Posterior vena cava (tissue), 2 donors: ENCODE measurements at regions not wholly inside any gene's neighbourhood (a gene's known extent, or its start where the extent isn't known, plus 50 kb on each side); places are given as distances from the start of the nearest gene placed in this dataset.
A peak's percentile ranks its signal among the peaks of the same experiment; 100 is the strongest.

Experiments
- DNase-seq: peaks from one replicate; pipeline ENCODE4 v3.0.0-alpha.2; 2020; ENCODE audit warnings: low spot score
- intact Hi-C, 2 donors: fragments of 100-400 bp; cut with DNase I; formaldehyde crosslinking; loops; one replicate each; pipeline versions ENCODE4 v1.14.1 to v1.14.2; 2022 to 2023
- donor health status: DM: yes; HTN: yes; CAD: no.
- donor health status: DM: yes; HTN: yes; CAD: no.

- intact Hi-C loops = no loop called here
- DNase-seq = no peak
Measured at GRCh38 chrX:57848857-57849256, 61.4 kb downstream of the ZXDA start.

- intact Hi-C loops = loop anchor here (5.0 to 10.0 kb wide), 2 partner anchors 92 to 99 kb away; partner anchors contain the start of gene ZXDA (in 1 of the 2)
- DNase-seq = no peak
Measured at GRCh38 chrX:57822818-57823217, 87.4 kb downstream of the ZXDA start.

- no peak for DNase-seq
- intact Hi-C loops = loop anchor here (5.0 to 10.0 kb wide), 2 partner anchors 92 to 100 kb away; partner anchors contain the start of gene ZXDA (in 1 of the 2)
Measured at GRCh38 chrX:57822398-57822797, 87.9 kb downstream of the ZXDA start.

- DNase-seq = no peak
- intact Hi-C loops = loop anchor here (5.0 to 10.0 kb wide), 2 partner anchors 93 to 100 kb away; partner anchors contain the start of gene ZXDA (in 1 of the 2)
Measured at GRCh38 chrX:57821703-57822387, 88.4 kb downstream of the ZXDA start.

- intact Hi-C loops = no loop called here
- DNase-seq = no peak
Measured at GRCh38 chrX:57817302-57817701, 93.0 kb downstream of the ZXDA start.

GRCh38 chrX:57772637-57773036, 92.6 kb upstream of the NLRP2B start:
- intact Hi-C loops = no loop called here
- no peak for DNase-seq

GRCh38 chrX:57771689-57772088, 91.6 kb upstream of the NLRP2B start:
- no peak for DNase-seq

GRCh38 chrX:57752866-57753265, 72.8 kb upstream of the NLRP2B start:
- DNase-seq = no peak
- intact Hi-C loops = no loop called here

More at GRCh38 chrX:57771689-57772088, 91.6 kb upstream of the NLRP2B start:
- intact Hi-C loops = no loop called here

GRCh38 chrX:57741107-57741506, 61.0 kb upstream of the NLRP2B start:
- intact Hi-C loops = no loop called here
- DNase-seq = peak; percentile 51

GRCh38 chrX:57737881-57738280, 57.8 kb upstream of the NLRP2B start:
- intact Hi-C loops = no loop called here
- DNase-seq = no peak
